MM.1S (cell line): ENCODE measurements at regions not wholly inside any gene's neighbourhood (a gene's known extent, or its start where the extent isn't known, plus 50 kb on each side); places are given as distances from the start of the nearest gene placed in this dataset.

ENCODE experiments used
- EZH2 ChIP-seq: fragments of 300-600 bp; sonication (generic); optimal IDR thresholded peaks from 2 replicates; pipeline ENCODE3; 2017; ENCODE audit warnings: low read depth, mild to moderate bottlenecking, antibody characterized with exemption, low read length, mixed read lengths
- EZH2phosphoT487 ChIP-seq: fragments of 300-600 bp; sonication (generic); IDR thresholded peaks from 2 replicates; pipeline ENCODE4 v1.6.1; 2018; ENCODE audit warnings: antibody characterized with exemption, low read length
- TF ChIP-seq, protein P1 (sequence below): fragments of 300-600 bp; sonication (generic); IDR thresholded peaks from 2 replicates; pipeline ENCODE4 v1.5.1; 2016; ENCODE audit warnings: antibody characterized with exemption, low read length, mixed read lengths

- TF ChIP-seq, protein P1, sequence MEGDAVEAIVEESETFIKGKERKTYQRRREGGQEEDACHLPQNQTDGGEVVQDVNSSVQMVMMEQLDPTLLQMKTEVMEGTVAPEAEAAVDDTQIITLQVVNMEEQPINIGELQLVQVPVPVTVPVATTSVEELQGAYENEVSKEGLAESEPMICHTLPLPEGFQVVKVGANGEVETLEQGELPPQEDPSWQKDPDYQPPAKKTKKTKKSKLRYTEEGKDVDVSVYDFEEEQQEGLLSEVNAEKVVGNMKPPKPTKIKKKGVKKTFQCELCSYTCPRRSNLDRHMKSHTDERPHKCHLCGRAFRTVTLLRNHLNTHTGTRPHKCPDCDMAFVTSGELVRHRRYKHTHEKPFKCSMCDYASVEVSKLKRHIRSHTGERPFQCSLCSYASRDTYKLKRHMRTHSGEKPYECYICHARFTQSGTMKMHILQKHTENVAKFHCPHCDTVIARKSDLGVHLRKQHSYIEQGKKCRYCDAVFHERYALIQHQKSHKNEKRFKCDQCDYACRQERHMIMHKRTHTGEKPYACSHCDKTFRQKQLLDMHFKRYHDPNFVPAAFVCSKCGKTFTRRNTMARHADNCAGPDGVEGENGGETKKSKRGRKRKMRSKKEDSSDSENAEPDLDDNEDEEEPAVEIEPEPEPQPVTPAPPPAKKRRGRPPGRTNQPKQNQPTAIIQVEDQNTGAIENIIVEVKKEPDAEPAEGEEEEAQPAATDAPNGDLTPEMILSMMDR: no peak
- TF ChIP-seq EZH2: no peak
- no peak for TF ChIP-seq EZH2phosphoT487
Measured at GRCh38 chr1:191160837-191161236, 683.2 kb upstream of the BRINP3 start.
